K562 (cell line): ENCODE measurements at regions not wholly inside any gene's neighbourhood (a gene's known extent, or its start where the extent isn't known, plus 50 kb on each side); places are given as distances from the start of the nearest gene placed in this dataset.
"Not testable (repeated sequence)": the region's sequence is repeated elsewhere in the genome, so short reads cannot be mapped to it uniquely, and the experiment has no call there.

ENCODE experiments used
- ATAC-seq: fragments of 200-7000 bp; cut with Tn5 transposase; 3 replicates; pipeline ENCODE4 v1.9.1; 2020; ENCODE audit warnings: moderate library complexity
- BruUV-seq: library from RNA; stranded (reverse); fragments of 400-500 nt; replicated peaks from 2 replicates; lab custom pipeline; 2021; lab: Mats Ljungman, UMichigan
- CTCF ChIA-PET: fragments of 300-600 bp; formaldehyde crosslinking; extraction: SDS; loops from one replicate; lab custom pipeline; 2021; ENCODE audit warnings: low intra/inter-chr PET ratio; lab: Yijun Ruan, JAX
- POLR2A ChIA-PET: fragments of 300-600, 350-650 bp; sonication (Branson Sonifier 250); formaldehyde crosslinking; extraction: SDS; loops from one replicate; lab custom pipeline; 2021; ENCODE audit warnings: antibody characterized with exemption, inconsistent platforms; lab: Yijun Ruan, JAX
- DNase-seq, 4 experiments: peaks; one replicate each; pipeline versions ENCODE4 v3.0.0 to v3.0.0-alpha.2; 2011 to 2018; ENCODE audit warnings: low spot score in 3 of 4, mixed read lengths in 3 of 4; ENCODE audit errors: extremely low read depth in 1 of 4
- FAIRE-seq: peaks from 2 replicates; lab custom pipeline; 2011; peaks lifted over from hg19 to GRCh38; lab: Jason Lieb, UNC
- H2AFZ ChIP-seq: 2 replicates; pipeline ENCODE4 v1.6.0; 2011; ENCODE audit warnings: low read depth, low read length, control low read depth, inconsistent platforms
- H3K27ac ChIP-seq: fragments of 200-600 bp; 3 replicates; pipeline ENCODE4 v1.8.0; 2011; ENCODE audit warnings: low read depth, mild to moderate bottlenecking, control low read depth, inconsistent platforms, low read length, moderate library complexity, mixed read lengths; ENCODE audit errors: extremely low read depth
- H3K27me3 ChIP-seq, 2 experiments: fragments of 300-600 bp in 1 of 2; 2 replicates in 1 of 2; 3 replicates in 1 of 2; pipeline versions ENCODE4 v1.6.0 to v1.8.0; 2011; ENCODE audit warnings: inconsistent platforms in 2 of 2, low read length in 2 of 2, mild to moderate bottlenecking in 1 of 2, mixed read lengths in 1 of 2, moderate library complexity in 1 of 2; ENCODE audit not compliant: control insufficient read depth in 2 of 2, insufficient read depth in 2 of 2
- H3K36me3 ChIP-seq: fragments of 300-600 bp; 3 replicates; pipeline ENCODE4 v1.8.0; 2011; ENCODE audit warnings: mild to moderate bottlenecking, low read length, inconsistent platforms; ENCODE audit not compliant: control insufficient read depth, insufficient read depth
- H3K4me1 ChIP-seq, 2 experiments: fragments of 200-600 bp in 1 of 2; replicated peaks in 1 of 2; 2 replicates in 1 of 2; 3 replicates in 1 of 2; pipeline versions ENCODE4 v1.5.1 to v1.8.0; 2011; ENCODE audit warnings: inconsistent platforms in 2 of 2, low read length in 2 of 2, mild to moderate bottlenecking in 1 of 2, mixed read lengths in 1 of 2, moderate library complexity in 1 of 2; ENCODE audit not compliant: control insufficient read depth in 2 of 2, insufficient read depth in 2 of 2
- H3K4me2 ChIP-seq: 2 replicates; pipeline ENCODE4 v1.6.1; 2011; ENCODE audit warnings: low read length, control low read depth, inconsistent platforms, mixed read lengths; ENCODE audit not compliant: insufficient read depth
- H3K4me3 ChIP-seq: fragments of 200-600 bp; sonication (generic), shearing (Covaris generic); 2 replicates; pipeline ENCODE4 v1.5.1; 2016; ENCODE audit warnings: control low read depth, inconsistent platforms
- H3K79me2 ChIP-seq: fragments of 200-600 bp; 3 replicates; pipeline ENCODE4 v1.8.0; 2011; ENCODE audit warnings: low read length, inconsistent platforms; ENCODE audit not compliant: control insufficient read depth, insufficient read depth
- H3K9ac ChIP-seq, 2 experiments: 2 replicates each; pipeline versions ENCODE4 v1.6.0 to v1.6.1; 2011; ENCODE audit warnings: low read depth in 2 of 2, low read length in 2 of 2, control low read depth in 1 of 2, inconsistent platforms in 1 of 2, mild to moderate bottlenecking in 1 of 2, mixed read lengths in 1 of 2; ENCODE audit not compliant: insufficient read depth in 1 of 2
- H3K9me1 ChIP-seq: one replicate; pipeline ENCODE4 v1.6.0; 2011; ENCODE audit warnings: inconsistent platforms, mild to moderate bottlenecking, low read length, moderate library complexity; ENCODE audit not compliant: control insufficient read depth, insufficient read depth
- H3K9me3 ChIP-seq: replicated peaks from 2 replicates; pipeline ENCODE4 v1.5.1; 2011; ENCODE audit warnings: low read depth, low read length, inconsistent platforms; ENCODE audit not compliant: control insufficient read depth, insufficient read depth
- H4K20me1 ChIP-seq: replicated peaks from 2 replicates; pipeline ENCODE4 v1.6.1; 2011; ENCODE audit warnings: low read length, inconsistent platforms, mixed read lengths; ENCODE audit not compliant: control insufficient read depth, insufficient read depth
- AFF1 ChIP-seq, 2 experiments: fragments of 450-650 bp; IDR thresholded peaks; 2 replicates each; pipeline ENCODE4 v1.6.1; 2018; ENCODE audit warnings: mild to moderate bottlenecking in 2 of 2, low read depth in 1 of 2; ENCODE audit not compliant: partially characterized antibody in 2 of 2
- WGBS: fragments of 100-300 bp; shearing (Covaris generic); methylation state at CpG from one replicate; pipeline ENCODE4 v1.1.6; 2016; ENCODE audit warnings: low coverage, mixed read lengths; ENCODE audit not compliant: insufficient coverage; ENCODE audit errors: missing lambda C conversion rate; 5-methylcytosine and 5-hydroxymethylcytosine counted together
- in situ Hi-C: fragments of 300-500 bp; cut with MboI; formaldehyde crosslinking; loops from 4 replicates; pipeline ENCODE4 v1.15.0; 2018; ENCODE audit warnings: inconsistent platforms, mixed read lengths
- intact Hi-C: fragments of 100-400 bp; cut with micrococcal nuclease; formaldehyde crosslinking; loops from 2 replicates; pipeline ENCODE4 v1.14.2; 2022

GRCh38 chr17:62196587-62196986, 131.5 kb upstream of the MED13 start:
- H3K9me3 ChIP-seq, ATAC-seq, DNase-seq, H3K9ac ChIP-seq, H3K4me3 ChIP-seq, FAIRE-seq, H3K36me3 ChIP-seq, in situ Hi-C loops, H3K27ac ChIP-seq, H4K20me1 ChIP-seq, H3K9me1 ChIP-seq, H3K4me1 ChIP-seq, H2AFZ ChIP-seq, intact Hi-C loops, H3K27me3 ChIP-seq, H3K79me2 ChIP-seq, H3K4me2 ChIP-seq, BruUV-seq, CTCF ChIA-PET, POLR2A ChIA-PET: not testable (repeated sequence)
- peak in 1 of 2 experiments; percentile 97 for TF ChIP-seq AFF1 (IDR thresholded peaks at IDR 0.05; ENCODE audit: low read depth in 1 of 2, partially characterized antibody in 2 of 2)
- WGBS: 83% methylated on average over 3 of the region's 3 CpGs
